Inflammatory macrophage treated with lipopolysaccharide for 1 hour (primary cell): ENCODE measurements at regions not wholly inside any gene's neighbourhood (a gene's known extent, or its start where the extent isn't known, plus 50 kb on each side); places are given as distances from the start of the nearest gene placed in this dataset.
A peak's percentile ranks its signal among the peaks of the same experiment; 100 is the strongest.
"Not testable (repeated sequence)": the region's sequence is repeated elsewhere in the genome, so short reads cannot be mapped to it uniquely, and the experiment has no call there.

Experiments used
- DNase-seq, 2 donors: peaks; one replicate each; pipeline ENCODE4 v3.0.0-alpha.2; 2020 to 2022

DNA sequence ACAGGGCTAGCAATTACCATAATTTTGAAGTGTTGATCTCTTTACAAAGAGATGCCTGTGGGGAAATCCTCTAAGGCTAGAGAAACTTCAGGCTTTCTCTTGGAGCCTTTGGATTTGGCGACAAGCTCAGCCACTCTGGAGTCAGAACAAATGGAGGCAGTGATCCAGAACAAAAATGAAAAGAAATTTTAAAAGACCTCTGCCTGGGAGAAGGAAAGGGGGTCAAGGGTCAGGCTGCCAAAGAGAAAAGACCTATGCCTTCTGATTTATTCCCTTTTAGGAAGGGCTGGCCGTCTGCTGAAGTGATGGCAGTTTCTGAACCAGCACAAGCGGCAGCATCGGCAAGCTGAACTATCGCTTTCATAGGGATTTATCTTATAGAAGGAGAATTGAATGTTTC, 140.8 kb upstream of the SFRP2 start:
- no peak for DNase-seq

DNA sequence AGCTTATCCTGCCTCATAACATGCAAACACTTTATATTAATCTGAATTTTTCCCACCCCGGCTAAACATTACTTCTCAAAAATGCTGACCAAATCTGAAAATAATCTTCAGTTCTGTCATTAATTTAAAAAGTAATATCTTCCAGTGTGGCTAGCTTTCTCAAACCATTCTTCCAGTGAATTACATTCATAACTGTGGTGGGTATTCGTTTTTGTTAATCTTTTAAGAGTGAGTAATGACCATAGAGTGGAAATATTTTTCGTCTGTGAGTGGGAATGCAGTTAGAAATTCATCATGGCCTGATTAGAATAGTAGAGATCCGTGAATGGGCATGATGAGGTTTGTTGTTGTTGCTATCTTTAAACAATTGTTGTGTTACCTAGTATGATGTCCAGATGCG, 138.6 kb upstream of the SFRP2 start:
- DNase-seq: no peak

DNA sequence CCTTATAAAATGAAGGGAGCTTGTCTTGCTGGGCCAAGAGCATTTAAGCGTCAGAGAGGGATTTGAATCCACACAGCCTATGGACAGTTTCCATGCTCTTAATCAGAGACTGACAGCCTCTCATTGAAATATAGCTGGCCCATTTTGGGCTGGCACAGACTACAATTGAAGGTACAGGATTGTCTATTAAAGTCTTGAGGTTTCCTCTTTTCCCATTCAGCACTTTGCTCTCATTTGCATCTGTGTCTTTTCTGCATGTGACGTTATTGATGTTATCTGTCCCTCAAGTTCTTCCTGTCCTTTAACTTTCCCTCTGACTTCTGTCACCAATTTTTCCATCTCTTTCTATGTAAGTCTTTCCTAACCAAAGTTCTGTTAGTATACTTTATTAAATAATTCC, 133.3 kb upstream of the SFRP2 start:
- no peak for DNase-seq

DNA sequence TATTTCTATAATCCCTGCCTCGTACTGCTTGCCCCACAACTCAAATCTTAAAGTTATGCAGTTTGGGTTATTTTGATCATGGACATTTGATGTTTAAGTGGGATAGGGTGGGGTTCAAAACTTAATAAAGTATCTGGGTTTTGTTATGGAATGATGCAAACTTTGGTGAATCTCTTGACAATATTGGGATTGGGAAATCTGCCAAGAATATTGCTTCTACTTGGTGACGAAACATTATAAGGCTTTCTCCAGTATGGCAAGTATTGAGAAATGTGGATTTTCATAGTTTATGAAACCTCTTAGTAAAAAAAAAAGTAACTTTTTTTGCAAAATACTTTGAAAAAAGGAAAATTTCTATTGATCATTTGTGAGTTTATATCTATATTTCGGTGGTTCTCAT, 130.8 kb upstream of the SFRP2 start:
- DNase-seq: peak; percentile 17 to 50

DNA sequence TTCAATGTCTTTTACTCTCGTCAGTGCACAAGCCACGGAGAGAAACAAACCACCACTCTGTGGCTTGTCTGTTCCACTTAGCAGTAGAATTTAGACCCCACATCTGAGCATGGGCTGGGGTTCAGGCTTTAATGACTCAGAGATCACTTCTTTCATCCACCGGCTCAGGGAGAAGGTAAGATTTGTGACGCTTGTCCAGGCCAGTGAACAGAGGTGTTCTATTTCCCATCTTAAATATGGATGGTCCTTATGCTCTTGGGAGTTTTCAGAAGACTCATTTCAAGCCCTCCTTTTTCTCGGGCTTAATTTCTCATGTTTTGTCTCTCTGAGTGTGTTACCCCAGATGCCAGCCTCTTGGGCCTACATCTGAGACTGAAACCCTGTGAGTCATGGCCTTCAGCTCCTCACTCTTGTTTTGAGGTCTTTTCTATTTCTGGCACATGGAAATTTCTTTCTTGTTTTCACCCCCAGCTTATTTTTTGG, 127.4 kb upstream of the SFRP2 start:
- no peak for DNase-seq

DNA sequence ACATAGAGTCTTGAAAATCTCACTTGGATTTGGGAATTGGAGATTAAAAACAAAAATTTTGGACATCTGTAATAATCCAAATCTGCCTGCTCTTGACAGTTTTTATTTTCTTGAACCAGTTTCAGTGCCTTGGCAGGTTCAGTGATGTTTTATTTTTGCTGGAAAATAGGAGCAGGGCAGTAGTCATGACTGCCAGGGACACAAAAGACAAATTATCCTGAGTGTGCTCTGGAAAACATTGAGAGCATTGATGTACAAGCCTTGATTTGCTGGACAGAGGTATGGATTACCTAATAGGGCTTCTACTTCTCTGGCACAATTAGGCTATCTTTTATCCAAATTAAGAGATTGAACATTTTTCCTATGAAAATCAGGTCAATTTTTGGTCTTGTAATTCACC, 123.4 kb upstream of the SFRP2 start:
- DNase-seq: no peak

DNA sequence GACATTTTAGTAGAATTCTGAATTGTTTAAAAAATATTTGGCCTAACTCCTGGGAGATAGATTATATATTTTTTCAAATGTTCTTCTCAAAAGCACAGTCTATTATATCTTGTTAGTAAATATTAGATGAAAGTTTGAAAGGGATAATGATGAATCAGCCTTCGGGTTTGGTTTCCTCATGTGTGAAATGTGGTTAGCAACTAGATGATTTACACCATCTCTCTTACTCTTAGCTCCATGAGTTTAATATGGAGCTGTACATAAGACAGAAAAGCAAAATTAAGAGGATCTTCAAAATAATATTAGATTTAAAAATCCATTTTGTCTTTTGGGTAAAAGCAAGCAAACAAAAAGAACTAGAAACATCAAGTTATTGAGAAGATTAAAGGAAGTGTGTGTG, 120.8 kb upstream of the SFRP2 start:
- no peak for DNase-seq

DNA sequence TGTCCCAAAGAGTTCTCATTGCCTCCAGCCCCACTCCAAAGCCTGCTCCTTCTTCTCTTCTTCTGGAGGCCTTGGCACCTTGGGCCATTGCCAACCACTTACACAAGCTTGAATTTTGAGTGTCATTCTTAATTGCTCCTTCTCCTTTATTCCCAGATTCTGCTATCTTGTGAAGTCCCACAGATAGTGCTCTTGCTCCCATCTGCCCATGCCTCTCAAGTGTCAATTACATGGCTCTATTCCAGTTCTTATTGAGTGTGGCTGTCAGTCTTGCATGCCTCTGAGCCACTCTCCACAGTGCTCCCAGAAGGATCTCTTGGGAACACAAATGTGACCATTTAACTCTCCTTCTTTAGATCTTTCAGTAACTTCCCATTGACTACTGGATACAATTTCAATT, 117.3 kb upstream of the SFRP2 start:
- DNase-seq: no peak

DNA sequence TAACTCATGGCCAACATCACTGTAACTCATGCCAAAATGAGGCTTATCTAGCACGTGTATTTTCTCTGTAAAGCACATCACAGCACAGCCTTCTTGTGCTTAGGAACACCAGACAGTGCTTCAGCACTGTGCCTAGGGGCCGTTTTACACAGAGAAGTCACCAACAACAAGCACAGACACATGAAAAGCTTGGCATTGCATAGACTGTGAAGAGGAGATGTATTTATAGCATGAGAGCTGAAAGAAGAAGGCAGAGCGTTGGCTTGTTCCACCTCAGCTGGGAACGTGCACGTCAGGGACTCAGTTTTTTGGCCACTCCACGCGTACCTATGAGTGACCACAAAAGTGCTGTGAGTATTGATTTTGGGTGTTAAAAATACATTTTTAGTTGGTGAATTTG, 116.3 kb upstream of the SFRP2 start:
- no peak for DNase-seq

DNA sequence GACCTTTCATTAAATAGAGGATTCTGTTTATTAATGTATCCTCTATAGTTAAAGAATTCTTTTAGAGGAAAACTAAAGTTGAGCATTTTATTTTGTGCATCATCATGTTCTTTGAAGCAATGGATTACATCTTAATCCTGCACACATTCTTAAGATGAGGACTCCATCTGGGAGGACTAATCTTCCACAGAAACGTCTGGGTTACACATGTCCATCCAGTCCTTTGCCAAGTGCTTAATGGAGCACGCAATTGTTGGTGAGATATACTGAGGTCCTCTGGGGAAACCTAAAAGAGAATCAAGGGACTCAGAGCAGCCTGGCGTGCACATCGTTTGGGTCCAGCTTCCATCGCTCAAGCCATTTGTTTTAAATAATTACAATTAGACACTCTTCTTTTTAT, 115.1 kb upstream of the SFRP2 start:
- no peak for DNase-seq

DNA sequence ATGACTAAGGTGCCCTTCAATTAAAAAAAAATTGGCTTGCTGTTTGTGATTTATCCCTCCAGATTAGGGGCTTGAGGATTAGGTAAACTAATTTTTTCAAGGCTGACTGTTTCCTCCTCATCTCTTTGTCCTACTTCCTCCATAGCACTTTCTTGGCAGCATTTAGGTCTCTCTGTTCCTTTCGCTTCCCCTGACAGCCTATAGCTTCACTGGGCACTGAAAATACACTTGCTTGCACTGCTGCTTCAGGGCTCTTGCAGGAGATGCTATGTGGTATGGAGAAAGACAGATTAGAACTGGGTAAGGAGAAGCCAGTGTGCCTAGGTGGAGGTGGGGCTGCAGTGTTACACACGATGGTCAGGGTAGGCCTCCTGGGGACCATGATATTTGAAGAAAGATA, 112.3 kb upstream of the SFRP2 start:
- no peak for DNase-seq

DNA sequence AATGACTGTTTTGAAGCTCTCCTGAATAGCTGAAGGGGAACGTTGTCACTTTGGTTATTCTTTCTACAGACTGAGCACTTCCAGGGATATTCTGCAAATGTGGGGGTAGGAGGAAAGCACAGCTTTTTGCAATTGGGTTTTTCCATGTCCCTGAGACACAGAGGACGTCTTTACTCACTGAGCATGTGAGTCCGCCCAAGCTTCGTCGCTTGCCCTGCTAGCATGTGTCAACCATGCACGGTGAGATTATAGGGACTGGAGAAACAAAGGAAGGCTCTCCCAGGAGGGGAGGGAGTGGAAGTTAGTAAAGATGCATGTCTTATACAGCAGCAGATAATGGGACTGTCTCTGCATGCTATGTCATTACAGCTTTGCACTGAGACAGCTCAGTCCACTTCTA, 111.5 kb upstream of the SFRP2 start:
- DNase-seq: peak in 1 of 2 donors; percentile 1

DNA sequence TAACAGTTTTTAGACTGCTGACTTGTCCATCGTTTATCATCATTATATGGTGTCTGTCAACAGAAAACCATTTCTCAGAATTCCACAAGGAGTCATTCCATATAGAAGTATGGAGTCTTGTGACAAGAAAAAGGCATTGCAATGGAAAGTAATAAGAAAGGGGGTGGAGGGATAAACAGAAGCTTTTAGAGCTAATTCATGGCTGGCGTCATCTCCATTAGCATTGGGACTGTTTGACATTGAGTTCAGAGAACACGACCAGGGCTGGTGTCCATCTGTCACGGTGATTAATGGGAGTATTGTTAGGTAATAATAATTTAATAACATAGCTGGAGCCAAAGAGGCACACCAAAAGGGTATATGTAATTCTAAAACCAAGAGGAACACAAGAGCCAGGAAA, 101.9 kb upstream of the SFRP2 start:
- DNase-seq: no peak

DNA sequence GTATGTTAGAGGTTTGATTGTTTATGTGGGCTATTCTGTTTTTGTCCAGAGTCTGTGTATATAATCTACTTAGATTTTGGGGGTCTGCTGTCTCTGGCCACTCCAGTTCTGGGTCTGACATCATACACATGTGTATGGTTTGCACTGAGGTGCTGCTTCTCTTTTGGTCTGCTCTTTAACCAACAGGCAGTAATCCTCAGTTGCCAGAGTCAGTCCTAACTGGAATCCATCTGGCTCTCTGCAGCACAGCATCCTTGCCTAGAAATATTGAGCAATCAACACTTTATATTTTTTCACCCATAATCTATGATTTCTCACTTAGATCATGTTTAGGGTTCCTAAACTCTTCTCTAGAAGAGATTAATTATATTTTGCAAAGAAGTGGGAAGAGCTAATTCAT, 98.3 kb upstream of the SFRP2 start:
- DNase-seq: no peak

DNA sequence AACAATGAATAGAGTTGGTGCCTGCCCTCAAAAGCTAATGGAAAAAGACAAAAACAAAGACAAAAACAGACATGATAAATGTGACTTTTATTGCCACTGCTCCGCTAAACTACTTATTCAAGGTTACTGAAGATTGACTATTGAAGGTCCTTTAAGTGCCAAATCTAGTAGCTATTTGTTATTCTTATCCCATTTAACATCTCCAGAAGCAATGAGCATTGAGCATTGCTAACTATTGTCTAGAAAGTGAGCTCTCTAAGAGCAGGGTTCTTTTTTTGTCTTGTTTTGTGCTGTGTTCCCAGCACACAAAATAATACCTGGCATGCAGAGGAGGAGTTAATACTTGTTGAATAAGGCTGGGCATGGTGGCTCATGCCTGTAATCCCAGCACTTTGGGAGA, 95.4 kb upstream of the SFRP2 start:
- DNase-seq: no peak

DNA sequence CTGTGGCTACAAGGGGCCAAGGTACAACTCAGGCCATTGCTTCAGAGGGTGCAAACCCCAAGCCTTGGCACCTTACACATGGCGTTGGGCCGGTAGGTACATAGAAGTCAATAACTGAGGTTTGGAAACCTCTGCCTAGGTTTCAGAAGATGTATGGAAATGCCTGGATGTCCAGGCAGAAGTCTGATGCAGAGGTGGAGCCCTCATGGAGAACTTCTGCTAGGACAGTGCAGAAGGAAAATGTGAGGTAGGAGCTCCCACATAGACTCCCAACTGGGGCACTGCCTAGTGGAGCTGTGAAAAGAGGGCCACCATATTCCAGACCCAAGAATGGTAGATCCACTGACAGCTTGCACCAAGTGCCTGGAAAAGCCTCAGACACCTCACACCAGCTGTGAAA, 92.1 kb upstream of the SFRP2 start:
- DNase-seq: no peak

DNA sequence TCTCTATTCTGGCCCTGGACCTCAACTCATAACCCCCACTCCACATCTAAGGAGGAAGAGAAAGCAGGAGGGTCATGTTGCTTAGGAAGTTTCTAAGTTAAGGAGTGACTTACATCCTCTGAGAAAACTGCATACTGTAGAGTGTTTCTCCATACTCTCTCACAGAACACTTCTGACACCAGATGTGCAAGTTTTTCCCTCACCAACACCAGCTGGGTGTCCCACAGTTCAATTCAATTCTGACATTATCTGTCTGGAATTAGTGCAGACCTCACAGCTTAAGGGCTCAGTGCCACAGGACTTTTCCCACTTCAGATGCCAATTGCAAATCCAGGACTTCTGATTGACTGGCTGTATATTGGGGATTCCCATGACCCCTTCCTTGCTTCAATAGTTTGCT, 89.0 kb upstream of the SFRP2 start:
- no peak for DNase-seq

DNA sequence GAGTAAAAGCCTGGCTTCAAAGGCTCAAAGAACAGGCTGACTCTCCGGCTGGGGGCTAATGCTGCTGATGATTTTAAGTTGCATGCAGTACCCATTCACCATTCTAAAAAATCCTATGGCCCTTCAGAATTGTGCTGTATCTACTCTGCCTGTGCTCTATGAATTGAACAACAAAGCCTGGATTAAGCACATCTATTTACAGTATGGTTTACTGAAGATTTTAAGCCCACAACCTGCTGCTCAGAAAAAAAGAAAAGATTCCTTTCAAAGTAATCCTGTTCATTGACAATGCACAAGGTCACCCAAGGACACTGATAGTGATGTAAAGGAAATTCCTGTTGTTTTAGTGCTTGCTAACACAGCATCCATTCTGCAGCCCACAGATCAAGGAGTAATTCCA, 84.9 kb upstream of the SFRP2 start:
- DNase-seq: no peak

DNA sequence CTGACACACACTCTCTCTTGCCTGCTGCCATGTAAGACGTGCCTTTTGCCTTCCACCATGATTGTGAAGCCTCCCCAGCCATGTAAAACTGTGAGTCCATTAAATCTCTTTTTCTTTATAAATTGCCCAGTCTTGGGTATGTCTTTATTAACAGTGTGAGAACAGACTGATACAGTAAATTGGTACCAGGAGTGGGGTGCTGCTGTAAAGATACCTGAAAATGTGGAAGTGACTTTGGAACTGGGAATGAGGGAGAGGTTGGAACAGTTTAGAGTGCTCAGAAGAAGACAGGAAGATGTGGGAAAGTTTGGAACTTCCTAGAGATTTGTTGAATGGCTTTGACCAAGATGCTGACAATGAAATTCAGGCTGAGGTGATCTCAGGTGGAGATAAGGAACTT, 77.9 kb upstream of the SFRP2 start:
- DNase-seq: not testable (repeated sequence)

DNA sequence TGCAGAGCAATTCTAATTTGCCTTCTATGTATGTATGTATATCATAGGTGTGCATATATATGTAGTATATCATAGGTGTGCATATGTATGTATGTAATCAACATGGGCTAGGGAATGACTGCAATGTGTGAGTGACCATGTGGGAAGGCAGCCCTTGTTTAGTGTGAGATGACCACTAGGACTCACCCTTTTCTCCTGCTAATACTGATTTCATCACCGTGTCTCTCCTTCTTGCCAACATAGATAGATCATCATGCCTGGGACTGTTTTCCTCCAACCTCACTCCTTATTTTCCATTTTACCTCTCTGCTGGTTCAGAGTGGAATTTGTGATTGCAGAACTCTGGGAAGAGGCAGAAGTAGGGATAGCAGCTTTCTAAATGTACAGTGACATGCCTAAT, 63.6 kb upstream of the SFRP2 start:
- DNase-seq: no peak

DNA sequence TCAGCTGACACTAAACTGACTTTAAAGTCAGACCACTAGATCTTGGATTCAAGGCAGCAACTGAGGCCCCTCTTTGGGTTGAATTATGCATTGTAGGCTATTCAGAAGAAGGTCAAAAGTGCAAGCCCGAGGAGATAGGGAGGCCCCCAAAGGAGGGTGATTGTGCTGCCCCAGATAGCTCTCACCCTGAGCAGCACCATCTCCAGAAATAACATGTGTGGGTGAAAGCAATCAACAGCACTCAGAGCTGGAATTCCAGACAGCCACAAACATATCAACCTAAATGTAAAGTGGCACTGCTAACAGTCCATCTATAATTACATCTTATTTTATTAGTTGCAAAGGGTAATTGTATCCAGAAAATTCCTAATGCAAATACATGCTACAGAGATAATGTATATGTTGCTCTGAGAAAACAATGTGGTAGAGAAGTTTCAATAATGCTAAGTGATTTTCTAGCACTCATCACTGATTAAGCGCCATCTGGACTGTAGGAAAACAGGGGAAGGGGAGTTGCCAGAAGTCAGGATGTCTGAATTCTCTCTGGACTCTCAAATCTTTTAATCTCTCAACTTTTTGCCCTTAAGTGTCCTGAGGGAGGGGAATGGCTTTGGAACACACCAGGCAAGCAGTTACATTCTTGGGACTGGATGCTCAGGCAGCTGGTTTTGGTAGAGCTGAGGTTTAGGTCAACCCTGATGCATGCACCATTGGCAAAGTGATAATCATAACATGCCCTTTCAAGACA, 61.8 kb upstream of the SFRP2 start:
- DNase-seq: no peak

DNA sequence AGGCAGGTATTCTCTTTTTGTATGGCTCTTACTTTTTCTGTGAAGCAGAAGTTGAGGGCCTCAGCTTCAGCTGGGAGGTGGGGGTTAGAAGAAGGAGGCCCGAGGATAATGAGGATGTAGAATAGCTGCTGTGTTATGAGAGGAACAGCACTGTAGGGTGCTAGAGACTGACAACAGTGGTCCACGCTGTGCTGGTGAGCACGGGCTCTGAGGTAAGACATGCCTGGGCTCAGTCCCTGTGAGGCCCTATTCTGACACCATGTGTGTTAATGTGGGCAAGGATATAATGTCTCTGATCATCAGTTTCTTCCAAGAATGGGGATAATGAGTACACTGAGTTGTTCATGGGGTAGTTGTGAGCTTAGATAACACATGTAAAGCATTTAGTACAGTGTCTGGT, 55.3 kb upstream of the SFRP2 start:
- no peak for DNase-seq
